Neural crest cell (in vitro differentiated cells): ENCODE measurements at regions not wholly inside any gene's neighbourhood (a gene's known extent, or its start where the extent isn't known, plus 50 kb on each side); places are given as distances from the start of the nearest gene placed in this dataset.
"Not testable (repeated sequence)": the region's sequence is repeated elsewhere in the genome, so short reads cannot be mapped to it uniquely, and the experiment has no call there.

Experiments used
- DNase-seq: peaks from one replicate; pipeline ENCODE4 v3.0.0; 2021; ENCODE audit warnings: low read depth, mixed read lengths, low spot score
- H3K27ac Mint-ChIP-seq: one replicate; pipeline ENCODE4 v1.8.0; 2021; ENCODE audit warnings: mild to moderate bottlenecking, mixed read lengths; ENCODE audit not compliant: unreplicated experiment
- H3K27me3 Mint-ChIP-seq: 2 replicates; pipeline ENCODE4 v1.8.0; 2021; ENCODE audit warnings: low read depth, mild to moderate bottlenecking, mixed read lengths
- H3K36me3 Mint-ChIP-seq: 2 replicates; pipeline ENCODE4 v1.8.0; 2021; ENCODE audit warnings: low read depth, mild to moderate bottlenecking, mixed read lengths
- H3K4me1 Mint-ChIP-seq: 2 replicates; pipeline ENCODE4 v1.8.0; 2021; ENCODE audit warnings: mixed read lengths
- H3K4me3 Mint-ChIP-seq: one replicate; pipeline ENCODE4 v1.8.0; 2021; ENCODE audit warnings: mild to moderate bottlenecking, mixed read lengths
- H3K9me3 Mint-ChIP-seq: 2 replicates; pipeline ENCODE4 v1.8.0; 2021; ENCODE audit warnings: mixed read lengths

- H3K36me3 Mint-ChIP-seq, H3K9me3 Mint-ChIP-seq, H3K4me3 Mint-ChIP-seq, DNase-seq, H3K27ac Mint-ChIP-seq: not testable (repeated sequence)
- Mint-ChIP-seq H3K27me3 (peaks cover 21% of the 10 kb centered on the region), H3K4me1 (peaks cover 10% of the 10 kb centered on the region)
Observed at GRCh38 chr7:150114591-150114990, 208.6 kb upstream of the LRRC61 start.

DNA sequence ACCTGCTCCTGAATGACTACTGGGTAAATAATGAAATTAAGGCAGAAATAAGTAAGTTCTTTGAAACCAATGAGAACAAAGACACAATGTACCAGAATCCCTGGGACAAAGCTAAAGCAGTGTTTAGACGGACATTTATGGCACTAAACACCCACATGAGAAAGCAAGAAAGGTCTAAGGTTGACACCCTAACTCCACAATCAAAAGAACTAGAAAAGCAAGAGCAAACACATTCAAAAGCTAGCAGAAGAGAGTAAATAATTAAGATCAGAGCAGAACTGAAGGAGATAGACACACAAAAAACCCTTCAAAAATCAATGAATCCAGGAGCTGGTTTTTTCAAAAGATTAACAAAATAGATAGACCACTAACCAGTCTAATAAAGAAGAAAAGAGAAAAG is 203.2 kb upstream of the LRRC61 start:
- H3K4me3 Mint-ChIP-seq, H3K9me3 Mint-ChIP-seq, H3K27ac Mint-ChIP-seq, DNase-seq, H3K4me1 Mint-ChIP-seq, H3K36me3 Mint-ChIP-seq: not testable (repeated sequence)
- peaks cover 16% of the 10 kb centered on the region for H3K27me3 Mint-ChIP-seq

- H3K36me3 Mint-ChIP-seq, H3K27ac Mint-ChIP-seq, H3K4me3 Mint-ChIP-seq, DNase-seq, H3K4me1 Mint-ChIP-seq, H3K9me3 Mint-ChIP-seq, H3K27me3 Mint-ChIP-seq: not testable (repeated sequence)
Observed at GRCh38 chr7:150125831-150126230, 197.3 kb upstream of the LRRC61 start.

DNA sequence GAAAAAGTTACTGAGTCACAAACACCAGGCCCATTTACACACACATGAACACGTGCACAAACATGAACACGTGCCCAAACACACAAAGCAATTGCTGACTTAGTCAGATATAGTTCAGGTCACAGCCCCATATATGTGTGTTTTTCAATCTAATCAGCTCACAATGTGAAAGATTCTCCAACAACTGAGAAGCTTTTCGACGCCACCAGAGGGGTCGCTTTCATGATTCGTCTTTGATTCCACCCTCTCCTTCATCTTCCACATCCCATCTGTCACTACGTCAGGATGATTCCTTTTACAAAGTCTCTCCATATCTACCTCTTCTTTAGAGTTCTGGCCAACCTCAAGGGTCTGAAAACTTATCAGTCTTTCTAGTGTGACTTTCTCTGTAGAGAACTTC is 188.7 kb upstream of the LRRC61 start:
- DNase-seq: not testable (repeated sequence)

DNA sequence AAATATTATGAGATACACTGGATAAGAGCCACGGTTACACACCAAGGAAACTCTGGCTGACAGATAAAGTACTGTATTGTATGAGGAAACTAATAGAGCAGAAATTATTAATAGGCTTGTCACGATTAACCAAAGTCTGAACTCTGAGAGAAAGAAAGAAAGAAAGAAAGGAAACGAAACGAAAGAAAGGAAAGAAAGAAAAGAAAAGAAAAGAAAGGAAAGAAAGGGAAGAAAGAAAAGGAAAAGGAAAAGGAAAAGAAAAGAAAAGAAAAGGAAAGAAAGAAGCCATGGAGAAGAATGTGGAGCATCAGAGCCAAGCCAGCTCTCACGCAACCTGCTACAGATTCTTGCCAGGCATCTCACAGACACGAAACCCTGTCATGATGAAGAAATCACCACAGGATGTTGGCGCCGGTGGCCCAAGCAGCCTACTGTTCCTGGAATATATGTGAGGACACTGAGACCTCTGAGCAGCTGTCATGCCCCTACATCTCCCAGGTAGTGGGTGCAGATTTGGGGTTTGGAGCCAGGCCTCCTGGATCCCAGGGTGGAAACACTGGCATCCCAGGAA is 187.4 kb upstream of the LRRC61 start:
- H3K27ac Mint-ChIP-seq, DNase-seq, H3K4me3 Mint-ChIP-seq, H3K27me3 Mint-ChIP-seq, H3K9me3 Mint-ChIP-seq, H3K4me1 Mint-ChIP-seq, H3K36me3 Mint-ChIP-seq: not testable (repeated sequence)

More for the DNA sequence above, 188.7 kb upstream of the LRRC61 start:
- not testable (repeated sequence) for H3K4me3 Mint-ChIP-seq, H3K27me3 Mint-ChIP-seq, H3K27ac Mint-ChIP-seq, H3K36me3 Mint-ChIP-seq, H3K9me3 Mint-ChIP-seq, H3K4me1 Mint-ChIP-seq

DNA sequence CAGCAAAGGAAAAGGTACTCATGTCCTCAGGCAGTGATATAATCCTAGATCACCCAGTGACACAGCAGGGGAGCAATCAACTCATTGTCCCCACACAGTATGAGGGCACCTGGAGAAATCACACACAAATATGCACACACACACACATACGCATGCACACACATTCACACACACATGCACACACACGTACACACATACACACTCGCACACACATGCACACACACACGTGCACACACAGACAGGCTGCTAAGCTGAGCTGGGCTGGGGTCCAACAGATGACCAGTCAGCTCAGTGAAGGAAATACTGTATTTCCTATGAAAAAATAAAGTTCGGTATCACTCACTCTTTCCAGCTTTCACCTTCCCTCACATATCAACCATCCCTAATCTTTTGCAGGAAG is 183.3 kb upstream of the LRRC61 start:
- DNase-seq: not testable (repeated sequence)

GRCh38 chr7:150141525-150142345 is 181.4 kb upstream of the LRRC61 start:
- H3K27me3 Mint-ChIP-seq, H3K4me1 Mint-ChIP-seq, H3K9me3 Mint-ChIP-seq, H3K36me3 Mint-ChIP-seq, DNase-seq, H3K4me3 Mint-ChIP-seq, H3K27ac Mint-ChIP-seq: not testable (repeated sequence)

More for the DNA sequence above, 183.3 kb upstream of the LRRC61 start:
- not testable (repeated sequence) for H3K4me3 Mint-ChIP-seq, H3K27me3 Mint-ChIP-seq, H3K9me3 Mint-ChIP-seq, H3K4me1 Mint-ChIP-seq, H3K27ac Mint-ChIP-seq, H3K36me3 Mint-ChIP-seq

DNA sequence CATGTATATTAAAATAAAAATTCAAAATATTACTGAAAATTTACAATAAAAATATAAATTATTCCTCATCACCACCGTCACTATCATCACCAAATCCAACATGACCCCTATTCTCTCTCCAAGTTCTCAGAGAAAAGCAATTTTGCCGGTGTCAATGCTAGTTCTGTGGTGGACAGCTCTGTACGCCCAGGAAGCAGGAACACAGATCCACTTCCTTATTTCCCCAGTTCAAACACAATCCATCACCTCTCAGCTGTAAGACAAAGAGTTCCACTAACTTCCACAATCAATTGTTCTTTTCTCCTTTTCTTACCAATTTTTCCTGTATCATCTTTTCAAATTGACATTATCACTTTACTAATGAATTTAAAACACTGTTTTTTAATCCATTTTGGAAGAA is 177.0 kb upstream of the LRRC61 start:
- H3K9me3 Mint-ChIP-seq, H3K4me1 Mint-ChIP-seq, H3K27me3 Mint-ChIP-seq, DNase-seq, H3K27ac Mint-ChIP-seq, H3K4me3 Mint-ChIP-seq, H3K36me3 Mint-ChIP-seq: not testable (repeated sequence)

DNA sequence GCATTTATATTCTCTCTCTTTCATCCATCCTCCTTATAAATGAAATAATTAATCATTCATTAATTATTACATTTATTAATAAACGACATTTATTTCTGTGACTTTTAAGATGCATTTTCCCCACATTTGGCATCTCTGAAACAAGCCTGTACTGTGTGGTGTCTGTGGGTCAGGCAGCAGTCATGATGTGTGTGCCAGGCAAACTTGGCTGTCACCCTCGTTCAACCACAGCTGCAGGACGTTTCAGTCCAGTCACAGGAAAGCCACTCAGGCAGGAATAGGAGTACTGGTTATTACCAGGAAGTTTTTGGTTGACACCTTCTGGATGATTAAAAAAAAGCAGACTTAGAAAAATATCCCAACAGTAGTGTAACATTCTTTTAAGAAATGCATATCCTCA is 175.6 kb upstream of the LRRC61 start:
- DNase-seq, H3K4me3 Mint-ChIP-seq, H3K4me1 Mint-ChIP-seq, H3K36me3 Mint-ChIP-seq, H3K9me3 Mint-ChIP-seq, H3K27ac Mint-ChIP-seq: not testable (repeated sequence)
- H3K27me3 Mint-ChIP-seq: peaks cover 11% of the 10 kb centered on the region

GRCh38 chr7:150156015-150156414 is 167.1 kb upstream of the LRRC61 start:
- H3K36me3 Mint-ChIP-seq, H3K4me1 Mint-ChIP-seq, H3K27ac Mint-ChIP-seq, H3K4me3 Mint-ChIP-seq, DNase-seq, H3K9me3 Mint-ChIP-seq: not testable (repeated sequence)
- peaks cover 39% of the 10 kb centered on the region for H3K27me3 Mint-ChIP-seq

GRCh38 chr7:150158696-150159095 is 164.5 kb upstream of the LRRC61 start:
- DNase-seq, H3K36me3 Mint-ChIP-seq, H3K4me1 Mint-ChIP-seq, H3K9me3 Mint-ChIP-seq, H3K4me3 Mint-ChIP-seq: not testable (repeated sequence)
- Mint-ChIP-seq H3K27me3 (peaks cover 36% of the 10 kb centered on the region), H3K27ac (peak overlapping the region; percentile 35)

GRCh38 chr7:150169515-150169914 is 153.6 kb upstream of the LRRC61 start:
- not testable (repeated sequence) for H3K9me3 Mint-ChIP-seq, H3K4me3 Mint-ChIP-seq, H3K27me3 Mint-ChIP-seq, DNase-seq, H3K36me3 Mint-ChIP-seq, H3K27ac Mint-ChIP-seq, H3K4me1 Mint-ChIP-seq

- H3K4me3 Mint-ChIP-seq, DNase-seq, H3K9me3 Mint-ChIP-seq, H3K27me3 Mint-ChIP-seq, H3K4me1 Mint-ChIP-seq, H3K27ac Mint-ChIP-seq, H3K36me3 Mint-ChIP-seq: not testable (repeated sequence)
Observed at GRCh38 chr7:150169943-150170490, 153.1 kb upstream of the LRRC61 start.

GRCh38 chr7:150183602-150184001 is 139.6 kb upstream of the LRRC61 start:
- DNase-seq, H3K4me1 Mint-ChIP-seq, H3K9me3 Mint-ChIP-seq, H3K27ac Mint-ChIP-seq, H3K36me3 Mint-ChIP-seq, H3K4me3 Mint-ChIP-seq: not testable (repeated sequence)
- peaks cover 27% of the 10 kb centered on the region for H3K27me3 Mint-ChIP-seq
